ENCODE measurements at regions not wholly inside any gene's neighbourhood (a gene's known extent, or its start where the extent isn't known, plus 50 kb on each side); places are given as distances from the start of the nearest gene placed in this dataset.
"Not testable (repeated sequence)": the region's sequence is repeated elsewhere in the genome, so short reads cannot be mapped to it uniquely, and the experiment has no call there.

GRCh38 chr19:30263830-30264381 lies 108.3 kb upstream of the ZNF536 start:
- Histone ChIP-seq H3K36me3 (no peaks in the 10 kb centered on the region), H3K4me1 (no peaks in the 10 kb centered on the region), H3K9me3 (replicated peaks) (no peaks in the 10 kb centered on the region), H3K27ac (no peak overlapping the region), H3K27me3 (no peaks in the 10 kb centered on the region), H3K4me3 (no peak overlapping the region)
- no peak for DNase-seq

GRCh38 chr19:30265918-30266317 lies 106.3 kb upstream of the ZNF536 start:
- not testable (repeated sequence) for H3K9me3 ChIP-seq (replicated peaks); DNase-seq

GRCh38 chr19:30266687-30267086 lies 105.5 kb upstream of the ZNF536 start:
- H3K9me3 ChIP-seq (replicated peaks), result no peaks in the 10 kb centered on the region
- no peaks in the 10 kb centered on the region for H3K36me3 ChIP-seq
- no peak overlapping the region for H3K4me3 ChIP-seq
- no peak overlapping the region for H3K27ac ChIP-seq
- H3K4me1 ChIP-seq, result no peaks in the 10 kb centered on the region
- no peaks in the 10 kb centered on the region for H3K27me3 ChIP-seq
- DNase-seq, result no peak

More at GRCh38 chr19:30265918-30266317, 106.3 kb upstream of the ZNF536 start:
- H3K4me3 ChIP-seq, H3K36me3 ChIP-seq, H3K27ac ChIP-seq, H3K27me3 ChIP-seq, H3K4me1 ChIP-seq: not testable (repeated sequence)

GRCh38 chr19:30267332-30267731 lies 104.9 kb upstream of the ZNF536 start:
- Histone ChIP-seq H3K27ac (no peak overlapping the region), H3K4me1 (no peaks in the 10 kb centered on the region), H3K4me3 (no peak overlapping the region), H3K9me3 (replicated peaks) (peaks cover 2% of the 10 kb centered on the region; the same call in 1 of the 2 replicates), H3K27me3 (no peaks in the 10 kb centered on the region), H3K36me3 (no peaks in the 10 kb centered on the region)
- no peak for DNase-seq

GRCh38 chr19:30268601-30269000 lies 103.6 kb upstream of the ZNF536 start:
- no peak for DNase-seq
- H3K27me3 ChIP-seq, result no peaks in the 10 kb centered on the region
- H3K36me3 ChIP-seq, result no peaks in the 10 kb centered on the region
- H3K27ac ChIP-seq, result no peak overlapping the region
- no peaks in the 10 kb centered on the region for H3K4me1 ChIP-seq
- H3K9me3 ChIP-seq (replicated peaks), result peaks cover 12% of the 10 kb centered on the region
- no peak overlapping the region for H3K4me3 ChIP-seq

GRCh38 chr19:30269638-30270037 lies 102.5 kb upstream of the ZNF536 start:
- H3K27me3 ChIP-seq, result no peaks in the 10 kb centered on the region
- H3K9me3 ChIP-seq (replicated peaks), result peaks cover 13% of the 10 kb centered on the region
- H3K27ac ChIP-seq, result no peak overlapping the region
- H3K4me3 ChIP-seq, result no peak overlapping the region
- no peaks in the 10 kb centered on the region for H3K4me1 ChIP-seq
- no peak for DNase-seq
- peaks cover 4% of the 10 kb centered on the region for H3K36me3 ChIP-seq

- Histone ChIP-seq H3K4me3 (no peak overlapping the region), H3K9me3 (replicated peaks) (peaks cover 13% of the 10 kb centered on the region), H3K27me3 (no peaks in the 10 kb centered on the region), H3K4me1 (no peaks in the 10 kb centered on the region), H3K27ac (no peak overlapping the region), H3K36me3 (peaks cover 6% of the 10 kb centered on the region)
- no peak for DNase-seq
Measured at GRCh38 chr19:30271816-30272215, 100.4 kb upstream of the ZNF536 start.

- DNase-seq, result no peak
- H3K36me3 ChIP-seq, result peaks cover 6% of the 10 kb centered on the region
- H3K4me3 ChIP-seq, result no peak overlapping the region
- peaks cover 13% of the 10 kb centered on the region for H3K9me3 ChIP-seq (replicated peaks)
- no peaks in the 10 kb centered on the region for H3K27me3 ChIP-seq
- H3K4me1 ChIP-seq, result no peaks in the 10 kb centered on the region
- no peak overlapping the region for H3K27ac ChIP-seq
Measured at GRCh38 chr19:30272554-30272953, 99.6 kb upstream of the ZNF536 start.

GRCh38 chr19:30273184-30273583 lies 99.0 kb upstream of the ZNF536 start:
- Histone ChIP-seq H3K9me3 (replicated peaks) (peaks cover 13% of the 10 kb centered on the region), H3K36me3 (peaks cover 6% of the 10 kb centered on the region), H3K4me3 (no peak overlapping the region), H3K27ac (no peak overlapping the region), H3K4me1 (no peaks in the 10 kb centered on the region), H3K27me3 (no peaks in the 10 kb centered on the region)
- no peak for DNase-seq

- Histone ChIP-seq H3K9me3 (replicated peaks) (peaks cover 13% of the 10 kb centered on the region), H3K27ac (no peak overlapping the region), H3K27me3 (no peaks in the 10 kb centered on the region), H3K36me3 (peaks cover 6% of the 10 kb centered on the region), H3K4me3 (no peak overlapping the region), H3K4me1 (no peaks in the 10 kb centered on the region)
- no peak for DNase-seq
Measured at GRCh38 chr19:30274987-30275386, 97.2 kb upstream of the ZNF536 start.

- no peak for DNase-seq
- Histone ChIP-seq H3K27ac (no peak overlapping the region), H3K9me3 (replicated peaks) (peaks cover 13% of the 10 kb centered on the region), H3K36me3 (peaks cover 6% of the 10 kb centered on the region), H3K4me1 (no peaks in the 10 kb centered on the region), H3K4me3 (no peak overlapping the region), H3K27me3 (no peaks in the 10 kb centered on the region)
Measured at GRCh38 chr19:30276011-30276882, 95.9 kb upstream of the ZNF536 start.

- Histone ChIP-seq H3K4me3 (no peak overlapping the region), H3K36me3 (peaks cover 6% of the 10 kb centered on the region), H3K9me3 (replicated peaks) (peaks cover 13% of the 10 kb centered on the region), H3K4me1 (no peaks in the 10 kb centered on the region), H3K27me3 (no peaks in the 10 kb centered on the region), H3K27ac (no peak overlapping the region)
- DNase-seq, result no peak
Measured at GRCh38 chr19:30276883-30277280, 95.3 kb upstream of the ZNF536 start.

- peaks cover 6% of the 10 kb centered on the region for H3K36me3 ChIP-seq
- H3K27ac ChIP-seq, result no peak overlapping the region
- H3K27me3 ChIP-seq, result no peaks in the 10 kb centered on the region
- H3K4me3 ChIP-seq, result no peak overlapping the region
- peaks cover 5% of the 10 kb centered on the region for H3K9me3 ChIP-seq (replicated peaks)
- no peak for DNase-seq
- no peaks in the 10 kb centered on the region for H3K4me1 ChIP-seq
Measured at GRCh38 chr19:30277941-30278881, 94.0 kb upstream of the ZNF536 start.

- H3K4me1 ChIP-seq, result no peaks in the 10 kb centered on the region
- no peaks in the 10 kb centered on the region for H3K27me3 ChIP-seq
- no peak overlapping the region for H3K4me3 ChIP-seq
- H3K9me3 ChIP-seq (replicated peaks), result no peaks in the 10 kb centered on the region
- no peak overlapping the region for H3K27ac ChIP-seq
- peaks cover 6% of the 10 kb centered on the region for H3K36me3 ChIP-seq
- no peak for DNase-seq
Measured at GRCh38 chr19:30278882-30279254, 93.3 kb upstream of the ZNF536 start.

GRCh38 chr19:30280018-30280417 lies 92.2 kb upstream of the ZNF536 start:
- no peak for DNase-seq

More at GRCh38 chr19:30280018-30280417, 92.2 kb upstream of the ZNF536 start:
- H3K27me3 ChIP-seq, result no peaks in the 10 kb centered on the region
- H3K4me1 ChIP-seq, result no peaks in the 10 kb centered on the region
- H3K9me3 ChIP-seq (replicated peaks), result no peaks in the 10 kb centered on the region
- H3K4me3 ChIP-seq, result no peak overlapping the region
- no peaks in the 10 kb centered on the region for H3K36me3 ChIP-seq
- no peak overlapping the region for H3K27ac ChIP-seq

Measured in SJCRH30 (cell line).